COR-L47 (cell line): ENCODE measurements at regions not wholly inside any gene's neighbourhood (a gene's known extent, or its start where the extent isn't known, plus 50 kb on each side); places are given as distances from the start of the nearest gene placed in this dataset.
"Not testable (repeated sequence)": the region's sequence is repeated elsewhere in the genome, so short reads cannot be mapped to it uniquely, and the experiment has no call there.

Source experiments
- DNase-seq: peaks from one replicate; lab custom pipeline; 2025; lab: John Stamatoyannopoulos, UW

- DNase-seq: no peak
Measured at GRCh38 chr5:147084702-147085101, 150.1 kb upstream of the STK32A start.

DNA sequence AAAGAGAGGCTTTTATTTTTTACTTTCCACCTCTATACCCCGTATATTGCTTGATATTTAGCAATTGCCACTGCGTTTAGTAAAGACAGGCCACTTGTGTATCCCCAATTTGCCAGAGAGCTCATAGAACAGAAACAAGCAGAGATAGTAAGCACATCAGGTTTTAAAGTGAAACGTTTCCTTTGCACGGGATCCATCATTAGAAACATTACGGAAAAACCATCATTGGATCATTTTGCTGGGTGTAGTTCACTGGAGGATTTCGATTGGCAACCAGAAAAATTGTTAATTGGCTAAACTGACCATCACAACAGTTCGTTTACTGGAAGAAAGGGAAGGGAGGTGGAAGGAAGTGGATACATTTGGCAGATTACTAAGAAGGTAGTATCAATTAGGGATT, 149.4 kb upstream of the STK32A start:
- no peak for DNase-seq

- no peak for DNase-seq
Measured at GRCh38 chr5:147092044-147092443, 142.8 kb upstream of the STK32A start.

- no peak for DNase-seq
Measured at GRCh38 chr5:147093138-147093537, 141.7 kb upstream of the STK32A start.

GRCh38 chr5:147095740-147096139, 139.1 kb upstream of the STK32A start:
- DNase-seq: no peak

- DNase-seq: peak; percentile 10
Measured at GRCh38 chr5:147098233-147098790, 136.5 kb upstream of the STK32A start.

DNA sequence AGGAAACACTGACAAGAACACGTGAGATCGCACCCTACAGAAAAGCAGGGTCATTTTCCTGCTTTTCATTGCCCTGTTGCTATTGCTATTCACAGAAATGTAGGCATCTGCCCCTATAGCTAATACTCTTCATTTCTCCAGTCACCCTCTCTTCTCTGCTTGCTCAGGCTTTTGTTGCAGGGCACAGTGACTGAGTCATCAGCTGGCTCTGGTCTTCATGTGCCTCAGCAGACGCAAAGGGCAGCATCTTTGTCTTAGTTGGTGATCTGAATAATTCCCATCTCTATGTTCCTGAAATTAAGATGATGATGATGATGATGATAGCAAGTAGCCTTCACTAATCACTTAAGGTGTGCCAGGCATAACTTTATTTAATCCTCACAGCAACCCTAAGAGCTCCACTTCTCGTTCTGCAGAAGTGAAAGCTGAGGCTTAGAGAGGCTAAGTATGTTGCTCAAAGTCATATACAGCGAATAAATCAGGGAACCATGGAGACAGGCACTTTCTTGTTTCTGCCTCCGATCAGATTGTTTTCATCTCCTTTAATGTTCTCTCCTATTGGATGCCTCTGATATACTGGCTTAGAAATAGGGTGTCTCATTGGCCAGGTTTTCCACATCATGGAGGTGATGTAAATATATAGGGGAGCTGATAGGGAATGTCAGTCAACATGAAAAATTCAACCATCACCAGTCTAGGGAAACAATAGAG, 133.0 kb upstream of the STK32A start:
- DNase-seq: no peak

- DNase-seq: no peak
Measured at GRCh38 chr5:147112899-147113298, 121.9 kb upstream of the STK32A start.

- DNase-seq: no peak
Measured at GRCh38 chr5:147113967-147114366, 120.9 kb upstream of the STK32A start.

GRCh38 chr5:147139759-147140158, 95.1 kb upstream of the STK32A start:
- DNase-seq: not testable (repeated sequence)

DNA sequence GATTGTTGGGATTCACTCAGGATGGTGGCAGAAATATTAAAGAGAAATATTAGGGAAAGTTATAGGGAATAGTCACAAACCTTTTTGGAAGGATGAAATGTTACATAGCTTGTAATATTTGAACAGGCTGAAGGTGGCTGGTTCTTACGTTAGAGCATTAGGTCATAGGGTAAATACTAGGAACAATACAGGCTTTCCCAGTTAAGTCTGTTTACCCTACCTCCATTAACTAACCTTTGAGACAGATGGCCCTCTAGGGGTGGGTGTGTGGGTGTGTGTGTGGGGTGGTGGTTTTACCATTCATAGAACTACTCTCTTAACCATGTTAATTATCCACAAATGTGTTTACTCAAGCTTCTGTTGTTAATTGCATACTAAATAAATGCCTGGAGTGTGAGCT, 94.3 kb upstream of the STK32A start:
- DNase-seq: peak; percentile 74

- DNase-seq: not testable (repeated sequence)
Measured at GRCh38 chr5:147141580-147141979, 93.2 kb upstream of the STK32A start.

- no peak for DNase-seq
Measured at GRCh38 chr5:147143215-147143614, 91.6 kb upstream of the STK32A start.

DNA sequence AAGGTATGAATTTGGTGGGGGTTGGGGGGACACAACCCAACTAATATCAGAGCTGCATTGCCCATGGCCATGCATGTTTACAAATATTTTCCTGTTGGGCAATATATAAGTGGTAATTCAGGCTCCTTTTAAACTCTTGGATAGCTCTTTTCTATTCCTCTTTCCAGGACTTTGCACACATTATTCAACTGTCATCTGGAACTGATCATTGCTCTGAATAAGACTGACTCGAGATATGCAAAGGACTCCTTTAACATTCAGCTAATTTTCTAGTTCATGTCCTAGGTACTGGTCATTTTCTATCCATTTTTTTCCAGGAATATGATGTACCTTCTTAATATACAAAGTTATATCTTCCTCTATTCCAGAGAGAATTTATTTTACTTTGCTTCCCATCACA, 89.5 kb upstream of the STK32A start:
- DNase-seq: no peak

DNA sequence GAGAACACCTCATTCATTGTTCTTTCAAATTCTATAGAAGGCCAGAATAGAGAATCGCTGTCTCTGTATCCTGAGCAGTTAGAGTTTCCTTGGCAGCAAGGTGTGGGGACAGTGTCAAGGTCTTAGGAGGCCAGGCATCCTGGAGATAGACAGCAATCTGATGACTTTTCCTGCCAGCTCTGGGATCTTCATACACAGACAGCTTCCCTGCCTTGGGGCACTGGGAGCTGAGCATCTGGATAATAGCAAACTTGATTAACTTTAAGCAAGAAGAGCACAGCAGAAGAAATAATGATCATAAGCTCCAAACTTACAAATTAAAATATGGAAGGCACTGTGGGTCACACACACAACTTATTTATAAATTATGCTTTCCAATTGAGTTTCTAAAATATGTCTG, 86.1 kb upstream of the STK32A start:
- no peak for DNase-seq

DNA sequence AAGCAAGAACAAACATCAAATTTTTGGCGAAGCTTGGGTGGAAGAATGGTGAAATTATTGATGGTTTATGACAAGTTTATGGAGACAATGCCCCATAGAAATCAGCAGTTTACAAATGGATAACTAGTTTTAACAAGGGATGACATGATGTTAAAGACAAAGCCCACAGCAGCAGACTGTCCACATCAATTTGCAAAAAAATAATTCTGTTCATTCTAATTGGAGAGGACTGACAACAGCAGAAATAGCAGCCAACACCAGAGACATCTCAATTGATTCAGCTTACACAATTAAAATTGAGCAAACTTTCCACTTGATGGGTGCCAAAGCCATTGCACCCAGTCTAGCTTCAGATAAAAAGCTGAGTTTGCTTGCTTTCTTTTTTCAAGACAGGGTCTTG, 82.7 kb upstream of the STK32A start:
- no peak for DNase-seq

DNA sequence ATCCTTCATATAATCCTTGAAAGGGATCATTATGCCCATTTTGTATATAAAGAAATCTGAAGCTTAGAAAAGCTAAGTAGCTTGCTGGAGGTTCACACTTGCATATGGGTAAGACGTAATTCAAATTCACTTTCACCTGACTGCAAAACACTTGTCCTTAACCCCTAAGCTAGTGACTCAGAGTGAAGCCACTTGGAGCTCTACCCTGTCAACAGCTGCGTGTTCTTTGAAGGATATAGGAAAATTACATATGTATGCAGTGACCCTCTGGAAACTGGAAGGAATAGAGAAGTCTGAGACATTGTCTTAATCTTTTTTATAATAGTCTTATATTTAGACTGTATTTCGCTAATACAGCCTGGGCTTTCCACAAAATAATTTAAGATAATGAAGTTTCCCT, 80.0 kb upstream of the STK32A start:
- no peak for DNase-seq

GRCh38 chr5:147156012-147156411, 78.8 kb upstream of the STK32A start:
- no peak for DNase-seq

DNA sequence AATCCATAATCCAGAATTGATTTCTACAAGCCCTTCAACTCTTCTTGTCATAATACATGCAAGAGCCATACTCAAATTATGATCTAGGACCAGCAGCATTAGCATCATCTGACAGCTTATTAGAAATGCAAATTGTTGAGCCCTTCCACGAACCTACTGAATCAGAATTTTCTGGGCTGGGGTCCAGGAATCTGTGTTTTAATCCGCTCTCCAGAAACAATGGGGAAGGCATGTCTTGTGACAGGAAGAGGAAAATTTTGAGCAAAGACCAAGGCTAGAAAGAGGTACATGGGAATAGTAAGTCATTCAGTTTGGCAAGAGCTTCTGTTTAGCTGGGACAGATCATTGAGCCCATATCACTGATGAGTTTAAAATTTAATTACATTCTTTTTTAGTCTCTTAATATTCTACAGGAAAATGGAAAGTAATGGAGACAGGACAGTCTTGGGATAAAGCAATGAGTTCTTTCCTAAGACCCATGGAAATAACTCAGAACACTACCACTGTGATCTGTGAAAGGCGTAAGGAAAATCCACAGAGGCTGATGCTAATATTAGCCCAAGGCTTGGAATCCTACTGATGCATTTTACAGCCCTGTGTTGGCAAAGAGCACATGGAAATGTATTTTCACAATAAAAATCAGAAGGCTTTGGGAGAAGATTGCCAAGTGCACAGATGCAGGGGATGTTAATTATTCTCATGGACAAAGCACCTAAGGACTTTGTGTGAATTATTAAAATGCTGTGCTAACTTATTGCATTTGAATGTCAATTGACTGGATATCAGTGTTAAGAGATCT, 73.7 kb upstream of the STK32A start:
- DNase-seq: no peak

GRCh38 chr5:147162740-147163139, 72.1 kb upstream of the STK32A start:
- no peak for DNase-seq

- no peak for DNase-seq
Measured at GRCh38 chr5:147167529-147167928, 67.3 kb upstream of the STK32A start.

- DNase-seq: no peak
Measured at GRCh38 chr5:147168578-147169327, 66.1 kb upstream of the STK32A start.

GRCh38 chr5:147169399-147169798, 65.4 kb upstream of the STK32A start:
- no peak for DNase-seq
